C1 segment of cervical spinal cord (tissue), 14 donors: ENCODE measurements at regions not wholly inside any gene's neighbourhood (a gene's known extent, or its start where the extent isn't known, plus 50 kb on each side); places are given as distances from the start of the nearest gene placed in this dataset.

ENCODE experiments used
- DNase-seq, 14 donors: peaks; one replicate each; lab custom pipeline; 2025; lab: John Stamatoyannopoulos, UW

- no peak for DNase-seq
These were observed 143.1 kb downstream of the QRSL1 start for GRCh38 chr6:106772270-106773142.

GRCh38 chr6:106771822-106772221 lies 142.4 kb downstream of the QRSL1 start:
- DNase-seq: no peak

GRCh38 chr6:106770663-106771062 lies 141.3 kb downstream of the QRSL1 start:
- DNase-seq: no peak

- DNase-seq: no peak
These were observed 140.7 kb downstream of the QRSL1 start for GRCh38 chr6:106770081-106770480.

- no peak for DNase-seq
These were observed 137.9 kb downstream of the QRSL1 start for GRCh38 chr6:106767271-106767670.

GRCh38 chr6:106766201-106766600 lies 136.8 kb downstream of the QRSL1 start:
- DNase-seq: no peak

GRCh38 chr6:106765496-106765895 lies 136.1 kb downstream of the QRSL1 start:
- DNase-seq: no peak

- no peak for DNase-seq
These were observed 135.1 kb downstream of the QRSL1 start for GRCh38 chr6:106764353-106764980.

GRCh38 chr6:106763361-106763760 lies 134.0 kb downstream of the QRSL1 start:
- no peak for DNase-seq

GRCh38 chr6:106761160-106761559 lies 131.8 kb downstream of the QRSL1 start:
- DNase-seq: no peak

GRCh38 chr6:106759112-106759511 lies 129.7 kb downstream of the QRSL1 start:
- DNase-seq: no peak

GRCh38 chr6:106757722-106758467 lies 128.5 kb downstream of the QRSL1 start:
- no peak for DNase-seq

GRCh38 chr6:106757267-106757666 lies 127.9 kb downstream of the QRSL1 start:
- DNase-seq: no peak

GRCh38 chr6:106754215-106754614 lies 124.8 kb downstream of the QRSL1 start:
- DNase-seq: no peak

GRCh38 chr6:106752641-106753040 lies 123.3 kb downstream of the QRSL1 start:
- no peak for DNase-seq

GRCh38 chr6:106751501-106752252 lies 122.3 kb downstream of the QRSL1 start:
- DNase-seq: no peak

GRCh38 chr6:106750946-106751345 lies 121.6 kb downstream of the QRSL1 start:
- no peak for DNase-seq

GRCh38 chr6:106750142-106750918 lies 121.0 kb downstream of the QRSL1 start:
- DNase-seq: no peak

GRCh38 chr6:106749609-106750008 lies 120.2 kb downstream of the QRSL1 start:
- no peak for DNase-seq

GRCh38 chr6:106748547-106749207 lies 119.3 kb downstream of the QRSL1 start:
- DNase-seq: no peak
